Sciatic nerve (tissue), 2 donors: ENCODE measurements at regions not wholly inside any gene's neighbourhood (a gene's known extent, or its start where the extent isn't known, plus 50 kb on each side); places are given as distances from the start of the nearest gene placed in this dataset.

Experiments used
- ATAC-seq: fragments of 200-7000 bp; cut with Tn5 transposase; one replicate; pipeline ENCODE4 v1.9.1; 2020; ENCODE audit warnings: mild to moderate bottlenecking, moderate library complexity
- DNase-seq: peaks from one replicate; pipeline ENCODE4 v3.0.0-alpha.2; 2020; ENCODE audit warnings: low spot score
- intact Hi-C: fragments of 100-400 bp; cut with DNase I; formaldehyde crosslinking; loops from one replicate; pipeline ENCODE4 v1.14.2; 2022
- donor health status: DM: no; HTN: no; CAD: no.
- donor health status: DM: no; HTN: no; CAD: no.

DNA sequence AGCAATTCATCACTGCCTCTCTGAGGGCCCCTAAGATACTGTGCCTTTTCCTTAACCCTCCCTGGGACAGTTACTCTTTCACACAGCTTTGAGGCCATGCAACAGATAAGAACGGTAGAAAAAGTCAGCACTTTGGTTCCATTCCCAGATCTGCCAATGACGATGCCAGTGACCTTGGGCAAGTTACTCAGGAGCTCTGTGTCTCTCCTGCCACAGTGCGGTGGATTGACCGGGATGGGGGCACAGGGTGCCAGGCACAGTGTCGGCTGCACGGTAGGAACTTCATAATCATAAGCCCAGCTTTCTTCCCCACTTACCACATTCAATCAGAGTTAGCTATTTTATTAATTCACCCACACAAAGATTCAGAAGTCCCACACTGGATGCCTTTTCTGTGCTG, 1041.8 kb downstream of the TBC1D22A start:
- intact Hi-C loops: no loop called here
- no peak for ATAC-seq
- no peak for DNase-seq

DNA sequence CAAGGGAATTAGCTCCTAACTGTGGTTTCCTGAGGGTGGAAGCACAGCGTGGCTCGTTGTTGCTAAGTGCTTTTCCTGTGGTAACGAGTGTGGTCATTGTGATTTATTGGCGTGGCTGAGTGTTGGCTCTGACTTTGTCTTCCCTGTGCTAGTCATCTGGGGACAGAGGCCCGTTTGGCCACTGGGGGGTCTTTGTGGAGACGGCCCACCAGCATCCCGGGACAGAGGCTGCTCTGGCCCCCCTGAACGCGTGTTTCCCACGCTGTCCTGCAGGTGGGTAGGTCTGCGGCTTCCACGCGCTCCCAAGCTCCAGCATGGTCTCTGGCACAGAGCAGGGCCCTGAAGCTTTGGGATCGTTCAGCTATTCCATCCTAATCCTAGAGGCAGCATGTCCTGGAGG, 1040.0 kb downstream of the TBC1D22A start:
- no peak for ATAC-seq
- intact Hi-C loops: no loop called here
- no peak for DNase-seq

DNA sequence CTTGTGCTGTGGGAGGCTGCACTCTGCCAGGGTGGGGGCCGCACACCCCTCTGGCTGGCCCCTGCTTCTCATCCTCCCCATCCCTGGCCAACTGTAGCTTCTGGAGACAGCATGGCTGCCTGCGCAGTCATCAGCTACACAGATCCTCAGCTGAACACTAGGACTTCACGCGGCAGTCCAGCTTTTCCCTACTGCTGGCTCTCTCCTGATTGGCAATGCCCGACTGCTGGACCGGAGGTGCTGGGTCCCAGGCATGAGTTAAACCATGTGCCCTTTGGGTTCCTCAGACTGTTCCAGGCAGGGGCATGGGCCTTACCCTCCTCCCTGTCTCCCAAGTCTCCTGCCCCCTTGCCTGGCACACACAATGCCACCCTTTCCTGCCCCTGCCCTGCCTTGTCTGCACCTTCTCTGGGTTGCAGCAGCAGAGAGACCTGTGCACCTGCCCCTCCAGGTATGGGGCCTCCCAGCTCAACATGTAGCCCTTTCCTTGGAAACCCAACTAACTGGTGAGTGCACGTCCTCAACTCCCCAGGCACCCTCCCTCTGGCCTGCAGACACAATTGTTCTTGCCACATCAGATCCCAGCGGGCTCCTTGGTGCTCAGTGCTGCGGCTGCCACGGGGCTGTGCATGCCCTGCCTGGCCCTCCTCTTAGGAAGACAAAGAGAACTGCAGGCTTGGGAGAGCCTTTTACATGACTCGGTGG, 1039.2 kb downstream of the TBC1D22A start:
- intact Hi-C loops: no loop called here
- DNase-seq: no peak
- ATAC-seq: no peak

- ATAC-seq (no peak), DNase-seq (no peak)
- intact Hi-C loops: no loop called here
Measured at GRCh38 chr22:47798229-47798628, 1035.8 kb downstream of the TBC1D22A start.

DNA sequence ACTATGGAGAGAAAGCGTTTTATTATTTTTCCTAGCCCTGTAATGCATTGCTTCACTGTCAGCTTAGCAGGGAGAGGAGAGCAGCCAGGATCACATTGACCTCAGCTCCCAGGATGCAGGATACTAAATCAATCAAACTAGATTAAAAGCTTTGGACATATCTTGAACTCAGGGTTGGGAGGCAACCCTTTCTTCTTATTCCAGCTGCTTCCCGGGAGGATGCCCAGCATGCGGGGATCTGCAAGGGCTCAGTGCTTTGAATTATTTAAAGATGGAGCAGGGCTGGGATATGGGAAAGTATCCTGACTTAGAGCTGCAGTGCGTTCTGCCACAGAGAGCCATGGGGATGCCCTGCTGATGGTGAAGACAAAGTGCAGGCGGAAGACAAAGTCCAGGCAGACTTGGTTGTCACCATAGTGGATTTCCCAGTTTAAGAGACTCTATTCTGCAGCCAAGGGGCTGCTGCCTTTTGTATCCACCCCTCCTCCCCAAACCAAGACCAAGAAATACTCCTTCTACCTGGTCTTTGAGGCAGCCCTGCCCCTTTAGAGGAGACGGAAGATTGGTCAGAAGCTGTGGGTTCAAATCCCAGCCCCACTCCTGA, 1035.0 kb downstream of the TBC1D22A start:
- DNase-seq: no peak
- intact Hi-C loops: no loop called here
- no peak for ATAC-seq

DNA sequence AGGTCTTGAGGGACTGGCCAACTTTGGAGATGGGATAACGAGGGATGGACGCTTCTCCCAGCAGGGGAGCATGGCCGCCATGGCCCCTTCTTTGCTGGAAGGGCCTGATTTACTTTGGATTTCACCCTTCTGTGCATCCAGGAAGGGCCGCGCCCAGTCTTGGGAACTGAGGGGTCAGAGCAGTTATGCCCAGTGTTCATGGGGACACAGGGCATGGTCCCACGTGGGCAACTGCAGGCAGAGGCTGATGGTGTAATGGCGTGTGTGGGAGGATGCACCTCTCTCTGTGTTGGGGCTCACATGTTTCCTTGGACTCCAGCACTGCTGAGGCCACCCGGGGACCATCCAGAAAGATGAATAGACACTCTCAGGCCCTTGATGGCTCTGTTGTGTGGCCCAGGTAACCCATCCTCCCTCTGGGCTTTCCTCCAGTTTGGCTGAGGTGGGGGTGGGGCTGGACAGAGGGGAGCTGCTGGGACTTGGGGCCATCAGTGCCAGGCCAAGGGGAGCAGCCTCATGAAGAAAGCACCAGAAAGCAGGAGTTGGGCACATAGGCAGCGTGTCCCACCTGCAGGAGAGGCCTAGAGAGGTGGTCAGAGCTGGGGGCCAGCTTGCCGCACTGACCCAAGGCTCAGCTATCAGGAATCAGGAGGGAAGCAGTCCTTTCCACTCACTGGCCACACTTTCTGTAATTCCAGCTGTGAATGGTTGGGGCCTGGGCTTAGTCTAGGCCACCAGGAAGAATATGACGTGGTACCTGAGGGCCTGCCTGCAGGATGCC, 1033.9 kb downstream of the TBC1D22A start:
- ATAC-seq (no peak), DNase-seq (no peak)
- intact Hi-C loops: no loop called here

GRCh38 chr22:47795477-47796127, 1033.2 kb downstream of the TBC1D22A start:
- intact Hi-C loops: no loop called here
- DNase-seq (no peak), ATAC-seq (no peak)

- intact Hi-C loops: no loop called here
- ATAC-seq: no peak
- no peak for DNase-seq
Measured at GRCh38 chr22:47794851-47795250, 1032.4 kb downstream of the TBC1D22A start.

GRCh38 chr22:47793304-47794101, 1031.1 kb downstream of the TBC1D22A start:
- ATAC-seq (no peak), DNase-seq (no peak)
- intact Hi-C loops: no loop called here

DNA sequence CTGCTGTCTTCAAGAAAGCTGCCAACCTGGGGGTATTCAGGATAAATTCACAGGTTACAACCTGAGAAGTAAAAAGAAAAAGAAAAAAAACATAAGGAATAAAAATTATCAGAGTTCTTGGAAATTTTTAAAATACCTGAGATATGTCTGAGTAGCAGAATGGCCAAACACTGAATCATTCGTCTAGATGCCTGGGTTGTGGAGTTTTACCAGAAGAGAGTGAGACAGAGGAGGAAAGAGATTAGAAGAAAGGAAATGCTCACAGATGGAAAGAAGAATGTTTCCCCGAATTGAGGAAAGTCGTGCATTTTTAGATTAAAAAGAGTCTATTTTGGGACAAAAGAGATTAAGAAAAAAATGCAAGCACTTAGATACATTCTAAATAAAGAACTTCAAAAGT, 1026.7 kb downstream of the TBC1D22A start:
- no peak for DNase-seq
- intact Hi-C loops: no loop called here
- no peak for ATAC-seq

- ATAC-seq (no peak), DNase-seq (no peak)
- intact Hi-C loops: no loop called here
Measured at GRCh38 chr22:47788461-47788860, 1026.0 kb downstream of the TBC1D22A start.

- intact Hi-C loops: no loop called here
- ATAC-seq (no peak), DNase-seq (no peak)
Measured at GRCh38 chr22:47787501-47788227, 1025.2 kb downstream of the TBC1D22A start.

DNA sequence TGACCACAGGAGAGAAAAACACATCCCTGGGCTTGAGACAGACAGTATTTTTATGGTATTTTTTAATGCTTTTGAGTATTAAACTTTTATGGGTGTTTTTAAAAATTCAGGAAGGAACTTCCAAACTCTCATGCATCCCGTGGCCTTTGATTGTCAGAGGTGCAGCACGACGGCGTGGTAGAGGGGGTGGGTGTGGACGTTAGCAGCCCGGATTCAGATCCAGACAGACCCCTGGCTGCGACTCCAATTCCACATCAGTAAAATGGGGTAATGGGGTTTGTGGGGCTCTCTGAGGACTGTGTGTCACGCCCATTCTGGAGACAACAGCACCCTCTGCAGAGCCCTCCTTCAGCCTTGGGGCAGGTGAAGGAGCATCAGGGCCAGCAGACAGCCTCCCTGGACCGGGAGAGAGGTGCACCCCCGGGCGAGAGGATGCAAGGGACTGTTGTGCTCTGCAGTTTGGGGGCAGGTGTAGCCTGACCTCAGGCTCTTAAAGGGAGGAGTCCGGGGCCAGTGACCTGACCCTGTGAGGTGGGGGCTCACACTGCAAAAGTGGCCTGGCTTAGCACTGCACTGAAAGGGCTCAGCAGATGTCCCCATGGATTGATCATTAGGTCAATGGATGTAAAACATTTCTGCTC, 1024.3 kb downstream of the TBC1D22A start:
- ATAC-seq (no peak), DNase-seq (no peak)
- intact Hi-C loops: no loop called here

DNA sequence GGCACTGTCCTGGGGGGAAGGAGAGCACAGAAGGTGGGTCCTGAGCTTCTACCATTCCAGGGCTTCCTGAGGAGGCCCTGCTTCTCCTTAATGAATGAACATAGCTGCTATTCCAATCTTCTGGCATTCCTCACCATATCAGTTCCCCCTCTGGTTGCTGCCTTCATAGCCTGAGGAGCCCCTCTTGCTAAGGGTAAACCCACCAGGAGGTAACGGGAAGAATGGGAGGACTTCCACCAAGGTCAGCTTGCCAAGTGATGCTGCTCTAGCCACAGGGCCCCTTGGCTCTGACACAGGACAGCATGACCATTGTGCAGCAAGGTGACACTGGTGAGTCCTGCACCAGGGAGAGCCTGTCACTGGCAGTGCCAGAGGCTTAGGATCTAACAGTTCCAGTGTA, 1022.5 kb downstream of the TBC1D22A start:
- no peak for DNase-seq
- intact Hi-C loops: no loop called here
- ATAC-seq: no peak

- ATAC-seq (no peak), DNase-seq (no peak)
- intact Hi-C loops: no loop called here
Measured at GRCh38 chr22:47784367-47784983, 1022.0 kb downstream of the TBC1D22A start.

DNA sequence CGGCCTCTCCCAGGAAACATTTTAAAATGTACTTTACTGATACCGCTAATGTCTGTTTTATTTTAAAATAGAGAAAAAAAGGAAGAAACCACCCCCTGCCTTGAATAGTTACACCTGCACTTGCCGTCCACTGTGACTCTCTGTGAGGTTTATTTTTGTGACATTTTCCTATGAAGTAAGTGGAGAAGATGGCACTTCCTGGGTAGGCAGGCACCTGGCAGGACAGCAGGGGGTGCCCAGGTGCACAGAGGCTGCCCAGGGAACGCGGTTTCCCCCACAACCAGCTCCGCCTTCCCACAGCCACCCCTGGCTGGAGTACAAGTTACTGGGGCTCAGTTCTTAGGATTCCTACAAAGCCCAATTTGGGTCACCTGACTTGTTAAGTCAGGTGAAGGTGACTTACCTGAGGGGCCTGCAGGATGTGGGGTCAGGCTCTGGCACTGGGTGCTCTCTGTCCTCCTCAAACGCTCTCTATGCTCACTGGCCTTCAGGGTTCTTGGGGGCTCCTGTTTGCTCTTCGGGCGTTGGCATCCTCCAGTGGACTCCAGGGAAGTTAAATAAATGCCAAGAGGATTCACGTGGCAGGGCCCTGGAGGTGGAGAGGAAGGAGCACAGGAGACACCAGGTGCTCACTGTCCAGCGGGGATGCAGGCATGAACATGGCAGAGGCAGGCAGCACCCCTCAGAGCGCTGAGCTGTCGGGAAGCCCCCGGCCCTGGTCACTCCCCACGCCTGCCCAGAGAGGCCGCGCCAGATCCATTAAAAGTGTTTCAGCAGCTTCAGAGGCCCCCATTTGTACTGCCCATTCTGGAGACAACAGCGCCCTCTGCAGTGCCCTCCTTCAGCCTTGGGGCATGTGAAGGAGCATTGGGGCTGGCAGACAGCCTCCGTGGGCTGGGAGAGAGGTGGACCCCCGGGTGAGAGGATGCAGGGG, 1021.2 kb downstream of the TBC1D22A start:
- ATAC-seq (no peak), DNase-seq (no peak)
- intact Hi-C loops: no loop called here
